CD4-positive, alpha-beta T cell treated with Interleukin-21 for 1 hour (primary cell): ENCODE measurements at regions not wholly inside any gene's neighbourhood (a gene's known extent, or its start where the extent isn't known, plus 50 kb on each side); places are given as distances from the start of the nearest gene placed in this dataset.

Experiments
- DNase-seq: peaks from one replicate; pipeline ENCODE4 v3.0.0-alpha.2; 2020

DNA sequence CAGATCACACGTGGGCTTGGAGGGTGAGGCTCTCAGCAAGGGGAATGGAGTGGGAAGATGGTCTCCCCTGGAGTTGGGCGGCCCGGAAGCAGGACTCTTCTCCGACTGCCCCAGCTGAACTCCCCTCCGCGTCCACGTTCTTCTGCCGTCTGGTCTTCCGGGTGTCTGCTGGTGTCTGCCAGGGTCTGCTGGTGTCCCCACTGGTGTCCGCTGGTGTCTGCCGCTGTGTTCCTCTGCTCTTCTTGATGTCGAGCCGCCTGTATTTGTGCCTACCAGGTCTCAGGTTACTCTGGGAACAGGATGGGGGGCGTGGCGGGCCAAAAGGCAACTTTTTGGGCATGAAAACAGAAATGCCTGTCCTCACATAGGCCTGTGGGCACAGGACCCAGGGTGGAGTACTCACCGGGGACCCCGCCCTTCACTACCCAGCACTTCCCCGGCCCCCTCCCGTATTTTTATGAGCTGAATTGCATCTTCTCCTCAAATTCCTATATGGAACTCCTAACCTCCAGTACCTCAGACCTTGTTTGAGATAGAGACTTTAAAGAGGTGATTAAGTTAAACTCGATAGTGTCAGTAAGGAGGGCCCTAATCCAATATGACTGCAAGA lies 675.4 kb downstream of the SEMA5A start:
- no peak for DNase-seq

DNA sequence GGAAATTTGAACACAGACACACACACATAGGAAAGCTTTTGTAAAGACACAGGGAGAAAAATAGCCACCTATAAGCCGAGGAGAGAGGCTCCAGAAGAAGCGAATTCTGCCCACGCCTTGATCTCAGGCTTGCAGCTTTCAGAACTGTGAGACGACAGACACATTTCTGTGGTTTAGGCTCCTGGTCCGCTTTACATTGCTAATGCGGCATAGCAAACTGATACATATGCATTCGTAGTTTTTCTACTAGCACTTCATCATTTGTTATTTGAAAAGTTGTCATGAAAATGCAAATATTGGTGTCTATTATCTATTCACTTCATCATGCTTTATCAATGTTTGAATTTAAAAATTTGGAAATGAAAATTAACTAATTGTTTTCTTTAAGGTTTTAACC lies 674.9 kb downstream of the SEMA5A start:
- DNase-seq = no peak

DNA sequence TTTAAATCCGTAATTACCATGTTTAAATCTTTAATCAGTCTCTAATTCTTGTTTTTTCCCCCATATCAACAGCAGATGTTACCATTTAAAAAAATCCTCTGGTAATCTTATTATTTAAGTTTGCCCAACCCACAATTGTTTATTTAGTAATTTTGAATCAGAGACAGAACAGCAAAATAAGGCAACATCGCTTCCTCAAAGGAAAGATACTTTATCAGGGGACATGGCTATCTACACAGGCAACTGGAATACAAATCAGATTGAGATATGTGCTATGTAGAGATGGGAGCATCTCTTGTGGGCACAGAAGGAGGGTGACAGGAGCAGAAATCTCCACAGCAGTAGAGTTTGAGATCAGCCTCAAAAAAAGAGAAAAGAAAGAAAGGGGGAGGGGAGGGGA lies 674.4 kb downstream of the SEMA5A start:
- no peak for DNase-seq

DNA sequence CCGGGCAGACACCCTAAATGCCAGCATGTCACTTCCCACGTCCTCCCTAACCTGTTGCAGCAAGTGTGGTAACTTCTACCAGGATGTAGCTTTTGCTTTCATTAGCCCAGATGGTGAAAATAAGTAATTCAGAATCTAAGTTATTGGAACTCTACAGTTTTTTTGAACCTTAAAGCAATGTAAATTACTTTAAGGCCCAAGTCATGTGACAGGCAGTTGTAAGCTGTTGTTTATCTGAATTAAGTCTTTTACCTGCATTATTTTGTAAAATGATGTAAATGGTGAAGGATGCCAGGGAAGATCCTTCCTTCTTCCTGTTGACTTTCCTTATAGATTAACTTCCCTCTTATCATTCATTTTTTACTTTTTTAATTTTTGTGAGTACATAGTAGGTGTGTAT lies 670.2 kb downstream of the SEMA5A start:
- no peak for DNase-seq

DNA sequence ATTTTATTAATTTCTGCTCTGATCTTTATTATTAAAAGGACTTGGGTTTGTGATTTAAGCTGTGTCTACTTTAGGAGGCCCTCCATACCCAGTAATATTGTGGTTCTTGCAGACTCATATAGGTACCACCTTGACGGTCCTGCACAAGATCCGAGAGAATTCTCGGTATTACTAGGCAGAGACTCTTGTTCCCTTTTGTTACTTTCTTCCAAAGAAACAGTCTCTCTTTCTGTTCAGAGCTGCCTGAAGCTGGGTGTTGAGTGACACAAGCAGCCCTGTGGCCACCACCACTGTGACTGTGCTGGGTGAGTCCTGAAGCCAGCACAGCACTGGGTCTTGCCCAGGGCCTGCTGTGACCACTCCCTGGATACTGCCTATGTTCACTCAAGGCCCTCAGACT lies 666.6 kb downstream of the SEMA5A start:
- no peak for DNase-seq

DNA sequence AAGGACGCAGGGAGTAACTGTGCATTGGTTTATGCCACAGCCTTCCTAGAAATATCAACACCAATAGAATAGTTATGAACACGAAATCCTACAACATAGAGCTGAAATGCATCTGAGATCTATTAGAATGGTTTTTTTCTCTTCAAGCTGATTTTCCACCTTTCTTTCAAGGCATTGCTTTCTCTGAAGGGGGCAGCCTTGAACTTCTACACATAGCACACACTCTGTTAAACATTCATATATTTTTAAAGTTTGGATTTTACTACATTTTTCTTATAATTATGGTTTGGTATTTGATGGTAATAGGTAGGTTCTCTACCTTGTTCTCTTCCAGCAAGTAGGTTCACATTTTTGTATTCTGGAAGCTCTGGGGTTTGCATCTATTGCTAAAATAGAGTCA lies 661.8 kb downstream of the SEMA5A start:
- DNase-seq = no peak

DNA sequence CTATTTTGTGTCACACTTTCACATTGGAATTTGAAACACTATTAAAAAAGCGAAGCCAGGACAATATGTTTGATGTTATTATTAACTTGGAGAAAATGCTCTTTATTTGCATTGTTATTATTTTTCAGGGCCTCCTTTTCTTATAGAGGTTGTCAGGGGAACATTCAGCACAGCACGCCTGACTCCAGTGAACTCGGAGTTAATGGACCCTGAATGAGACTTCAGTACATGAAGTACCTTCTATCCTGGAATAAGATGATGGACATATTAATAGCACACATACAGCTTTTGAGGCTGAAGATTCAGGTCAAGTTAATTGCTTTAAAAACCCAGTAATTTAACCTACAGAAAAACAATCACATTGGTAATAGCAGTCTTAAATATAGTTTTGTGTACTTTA lies 652.9 kb downstream of the SEMA5A start:
- DNase-seq = no peak

DNA sequence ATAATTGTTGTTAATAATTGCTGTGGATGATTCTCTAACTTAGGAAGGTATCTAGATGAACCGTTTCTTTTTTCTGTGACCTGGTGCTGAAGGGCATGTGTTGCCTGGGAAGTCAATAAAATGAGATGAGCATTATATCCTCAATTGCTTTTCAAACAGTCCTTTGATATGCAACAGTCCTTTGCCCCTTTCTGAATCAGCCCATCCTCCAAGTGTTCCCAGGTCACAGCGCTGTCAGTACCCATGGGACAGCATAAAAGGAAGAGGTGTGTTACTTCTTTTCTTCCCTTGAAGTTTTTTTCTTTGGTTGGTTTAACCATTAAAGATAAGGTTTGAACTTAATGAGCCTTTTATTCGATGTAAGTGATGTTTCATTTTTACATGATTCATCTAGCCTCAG lies 651.8 kb downstream of the SEMA5A start:
- DNase-seq = no peak

DNA sequence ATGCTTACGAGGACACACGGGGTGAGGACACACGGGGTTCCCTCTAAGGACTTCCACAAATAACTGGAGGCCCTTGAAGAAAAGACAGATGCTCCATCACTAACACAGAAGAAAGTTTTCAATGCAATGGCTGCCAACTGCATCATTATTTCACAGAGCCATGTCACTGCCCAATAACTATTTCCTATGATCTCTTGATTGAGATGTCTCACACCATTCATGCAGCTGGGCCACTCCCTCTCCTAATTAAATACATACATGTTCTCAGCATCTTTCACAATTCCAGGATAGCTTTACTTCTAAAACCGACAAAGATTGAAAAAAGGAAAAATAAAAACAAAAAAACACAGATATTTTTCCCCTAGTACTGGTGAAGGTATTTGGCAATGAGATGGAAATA lies 650.8 kb downstream of the SEMA5A start:
- DNase-seq = no peak

DNA sequence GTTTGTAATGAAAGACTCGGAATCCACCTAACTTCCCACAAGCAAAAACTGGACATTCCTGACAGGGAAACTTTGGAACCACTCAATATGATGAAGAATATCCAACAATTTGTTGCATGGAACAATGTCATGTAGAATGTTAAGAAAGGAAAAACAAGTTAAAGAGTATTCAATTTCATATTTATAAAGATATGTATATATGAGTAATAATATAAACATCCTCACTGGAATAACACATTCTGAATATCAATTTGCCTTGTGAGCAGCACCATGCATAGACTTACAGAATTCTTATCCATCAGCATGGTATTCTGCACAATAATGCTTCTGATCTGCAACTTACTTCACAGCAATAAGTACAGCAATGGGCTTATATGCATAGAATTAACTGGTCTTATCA lies 650.3 kb downstream of the SEMA5A start:
- no peak for DNase-seq

DNA sequence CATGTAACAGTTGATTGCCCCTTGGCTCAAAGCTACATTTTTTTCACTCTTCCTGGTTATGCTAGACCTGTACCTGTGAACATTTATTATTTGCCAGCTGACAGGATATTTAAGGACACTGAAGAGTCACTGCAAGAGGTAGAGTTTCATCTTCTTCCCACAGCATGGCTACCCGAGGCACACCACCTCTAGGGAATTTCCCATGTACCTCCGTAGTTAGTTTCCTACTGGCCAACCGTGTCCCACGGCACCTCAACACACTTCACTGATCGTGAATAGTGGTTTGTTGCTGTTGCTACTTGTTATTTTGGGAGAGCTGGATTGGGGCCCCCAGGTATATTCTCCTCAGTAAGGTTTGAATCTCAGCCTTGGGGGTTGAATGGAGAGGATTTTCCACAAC lies 648.6 kb downstream of the SEMA5A start:
- no peak for DNase-seq

DNA sequence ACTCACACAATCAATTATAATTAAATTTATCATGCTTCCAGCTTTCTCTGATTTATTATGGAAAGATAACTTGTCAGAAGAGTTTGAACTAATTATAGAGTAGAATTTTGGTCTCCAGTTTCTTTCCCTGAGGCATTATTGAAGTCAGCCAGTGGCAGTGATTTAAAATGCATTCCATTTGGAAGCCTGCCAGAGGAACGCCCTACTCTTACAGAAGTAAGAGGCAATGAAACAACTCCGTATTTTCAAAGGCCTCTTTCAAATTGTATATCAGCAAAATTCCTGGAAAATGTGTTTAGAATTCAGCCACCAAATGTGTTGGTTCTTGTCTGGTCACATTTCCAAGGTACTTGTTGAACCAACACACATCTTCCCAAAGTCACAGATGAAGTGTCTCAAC lies 640.9 kb downstream of the SEMA5A start:
- DNase-seq = no peak

DNA sequence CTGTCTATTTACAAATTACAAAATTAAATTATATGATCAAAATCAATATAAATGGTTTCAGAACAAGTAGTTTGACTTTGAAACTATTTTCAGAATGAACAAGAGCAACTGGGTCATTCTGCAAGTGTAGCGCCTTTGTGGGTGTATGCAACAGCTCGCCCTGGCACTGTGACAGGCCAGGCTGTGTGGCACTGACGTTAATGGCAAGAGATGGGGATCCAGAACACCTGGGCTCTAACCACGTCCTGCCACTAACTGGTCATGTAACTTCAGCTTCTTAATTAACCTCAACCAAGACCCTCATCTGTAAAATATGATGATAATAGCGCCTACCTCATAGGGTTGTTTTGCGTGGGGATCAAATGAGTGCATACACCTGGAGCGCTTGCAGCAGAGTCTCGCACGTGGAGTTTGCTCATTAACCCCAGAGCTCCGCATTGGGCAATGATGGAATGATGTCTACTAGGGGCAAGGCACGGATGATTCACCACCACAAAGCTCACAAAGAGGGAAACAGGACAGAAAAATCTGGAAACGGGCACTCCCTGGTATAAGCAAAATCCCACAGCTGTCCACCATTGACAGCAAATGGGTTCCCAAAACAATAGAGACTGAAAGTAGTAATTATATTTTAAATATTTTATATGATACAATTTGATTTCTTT lies 639.4 kb downstream of the SEMA5A start:
- DNase-seq = no peak

DNA sequence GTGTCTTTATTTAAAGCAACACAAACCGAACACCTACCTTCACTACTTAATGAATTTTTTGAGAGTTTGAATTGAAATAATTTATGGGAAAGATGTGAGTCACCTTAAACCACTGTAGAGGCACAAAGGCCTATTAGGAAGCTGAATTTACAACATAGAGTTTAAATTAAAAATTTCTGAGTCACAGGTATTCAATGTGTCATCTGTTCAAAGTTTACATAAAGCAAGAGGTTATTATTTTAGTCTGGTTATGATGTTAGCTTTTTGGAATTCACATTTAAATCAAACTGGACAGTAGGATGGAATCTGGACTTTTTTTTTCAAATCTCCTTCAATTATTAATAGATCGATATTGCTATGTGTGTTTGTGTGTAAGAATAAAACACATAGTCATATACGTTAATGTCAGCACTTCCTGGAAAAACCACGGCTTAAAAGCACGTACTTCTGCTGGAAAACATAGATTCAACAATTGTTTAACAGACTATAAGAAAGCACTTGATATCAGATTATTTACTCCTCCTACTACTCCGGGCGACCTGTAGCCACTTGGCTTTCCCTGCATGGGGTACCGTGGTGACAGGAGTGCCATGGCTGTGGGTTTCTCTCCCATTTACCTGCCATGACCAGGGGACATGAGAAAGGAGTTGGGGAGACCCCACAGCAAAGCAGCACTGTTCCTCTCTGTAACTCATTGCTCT lies 638.6 kb downstream of the SEMA5A start:
- no peak for DNase-seq

DNA sequence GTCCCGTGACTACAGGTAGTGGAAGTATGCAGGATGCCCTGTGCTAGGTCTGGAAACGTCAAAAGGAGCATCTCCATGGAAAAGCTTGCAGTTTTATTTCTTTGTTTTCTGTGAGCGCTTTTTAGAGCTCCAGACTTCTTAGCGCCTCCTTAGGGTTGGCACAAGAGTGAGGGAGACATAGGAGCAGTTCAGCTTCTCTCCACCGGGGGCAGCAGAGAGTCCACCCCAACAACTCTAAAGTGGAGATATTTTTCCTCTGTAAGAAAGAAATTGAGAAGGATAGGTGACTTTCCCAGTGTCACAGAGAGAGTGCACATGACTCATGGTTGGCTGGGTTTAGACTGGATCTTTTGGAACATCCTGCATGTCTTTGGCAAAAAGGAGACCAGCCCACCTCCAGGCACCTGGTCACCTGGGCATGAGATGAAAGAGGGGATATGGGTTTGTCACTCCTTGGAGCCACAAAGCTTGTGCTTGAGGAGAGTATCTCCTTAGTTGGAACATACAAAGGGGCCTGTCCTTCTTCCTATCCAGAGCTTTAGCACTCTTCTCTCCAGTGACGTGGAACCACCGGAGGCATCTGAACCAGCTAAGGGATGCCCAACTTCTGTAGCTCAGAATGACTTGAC lies 637.7 kb downstream of the SEMA5A start:
- no peak for DNase-seq

DNA sequence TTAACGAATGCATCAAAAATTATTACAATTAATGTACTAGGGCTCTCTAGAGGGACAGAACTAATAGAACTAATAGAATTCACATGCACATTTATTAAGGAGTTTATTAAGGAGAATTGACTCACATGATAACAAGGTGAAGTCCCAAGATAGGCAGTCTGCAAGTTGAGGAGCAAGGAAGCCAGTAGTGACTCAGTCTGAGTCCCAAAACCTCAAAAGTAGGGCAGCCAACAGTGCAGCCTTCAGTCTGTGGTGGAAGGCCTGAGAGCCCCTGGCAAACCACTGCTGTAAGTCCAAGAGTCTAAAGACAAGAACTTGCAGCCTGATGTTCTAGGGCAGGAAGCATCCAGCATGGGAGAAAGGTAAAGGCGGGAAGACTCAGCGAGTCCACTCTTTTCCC lies 633.8 kb downstream of the SEMA5A start:
- DNase-seq = no peak

DNA sequence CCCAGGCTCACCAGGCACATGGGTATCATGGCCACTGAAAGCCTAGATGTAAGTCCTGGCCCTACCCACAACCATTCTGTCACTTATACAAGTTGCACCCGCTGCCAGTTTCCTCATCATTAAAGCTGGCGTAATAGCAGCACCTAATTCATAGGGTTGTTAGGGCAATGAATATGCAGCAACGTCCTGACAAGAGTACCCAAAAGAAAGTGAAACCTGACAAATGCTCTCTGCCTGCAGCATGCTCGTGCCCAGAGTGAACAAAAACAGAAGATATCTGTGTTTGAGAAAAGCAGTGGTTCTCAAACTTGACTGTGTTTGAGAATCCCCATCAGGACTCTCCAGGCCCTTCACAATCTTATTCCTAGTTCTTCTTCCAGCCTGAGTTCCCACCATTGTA lies 632.4 kb downstream of the SEMA5A start:
- DNase-seq = no peak

DNA sequence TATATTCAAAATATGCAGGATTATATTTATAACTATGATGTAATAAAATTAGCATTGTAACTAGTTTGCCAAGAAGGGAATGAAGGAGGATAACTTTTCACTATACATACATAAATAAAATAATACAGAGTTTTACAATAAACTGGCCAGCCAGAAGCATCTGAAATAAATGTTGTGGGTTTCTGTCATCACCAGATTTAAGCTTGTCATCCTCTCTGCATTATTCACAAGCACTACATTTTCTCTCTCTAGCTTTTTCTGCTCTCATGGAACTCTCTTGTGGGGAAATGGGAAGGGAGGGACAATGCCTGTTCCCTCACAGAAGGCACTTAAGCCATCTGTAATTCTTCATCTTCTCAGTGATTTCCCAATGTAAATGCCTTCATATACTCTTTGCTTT lies 626.8 kb downstream of the SEMA5A start:
- no peak for DNase-seq

DNA sequence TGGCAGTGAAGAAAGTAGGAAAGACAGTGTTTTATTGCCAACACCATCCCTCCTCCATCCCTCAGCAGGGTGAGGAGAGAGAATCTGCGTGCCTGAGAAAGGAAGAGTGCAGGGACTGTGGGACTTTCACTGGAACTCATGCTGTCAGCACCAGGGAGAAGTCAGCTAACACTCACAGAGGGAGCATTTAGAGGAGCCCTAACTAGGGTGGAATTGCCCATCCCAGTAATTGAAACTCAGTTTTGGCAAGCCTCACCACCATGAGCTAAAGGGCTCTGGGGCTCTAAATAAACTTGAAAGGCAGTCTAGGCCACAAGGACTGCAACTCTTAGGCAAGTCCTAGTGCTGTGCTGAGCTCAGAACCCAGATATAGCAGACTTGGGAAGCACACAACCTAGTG lies 622.3 kb downstream of the SEMA5A start:
- DNase-seq = no peak

DNA sequence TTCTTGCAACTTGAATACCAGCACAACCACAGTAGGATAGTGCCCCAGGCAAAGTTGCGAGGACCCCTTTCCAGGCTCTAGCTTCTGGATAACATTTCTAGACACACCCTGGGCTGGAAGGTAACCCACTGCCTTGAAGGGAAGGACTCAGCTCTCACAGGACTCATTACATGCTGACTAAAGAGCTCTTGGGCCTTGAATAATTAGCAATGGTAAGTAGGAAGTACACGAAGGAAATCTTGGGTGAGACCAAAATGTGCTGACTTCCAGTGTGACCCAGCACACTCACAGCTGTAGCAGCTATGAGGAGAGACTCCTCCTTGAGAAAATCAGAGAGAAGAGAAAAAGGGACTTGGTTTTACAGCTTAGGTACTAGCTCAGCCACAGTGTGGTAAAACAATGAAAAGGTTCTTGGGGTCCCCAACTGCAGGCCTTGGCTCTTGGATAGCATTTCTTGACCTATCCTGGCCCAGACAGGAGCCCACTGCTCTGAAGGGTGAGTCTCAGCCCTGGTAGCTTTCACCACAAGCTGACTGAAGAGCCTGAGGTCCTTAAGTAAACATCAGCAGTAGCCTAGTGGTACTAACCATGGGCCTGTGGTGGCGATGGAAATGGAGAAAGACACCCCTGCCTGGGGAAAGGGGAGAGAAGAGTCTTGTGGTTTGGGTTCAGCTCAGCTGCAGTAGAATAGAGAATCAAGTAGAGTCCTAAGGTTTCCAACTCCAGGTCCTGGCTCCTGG lies 621.7 kb downstream of the SEMA5A start:
- DNase-seq = no peak

DNA sequence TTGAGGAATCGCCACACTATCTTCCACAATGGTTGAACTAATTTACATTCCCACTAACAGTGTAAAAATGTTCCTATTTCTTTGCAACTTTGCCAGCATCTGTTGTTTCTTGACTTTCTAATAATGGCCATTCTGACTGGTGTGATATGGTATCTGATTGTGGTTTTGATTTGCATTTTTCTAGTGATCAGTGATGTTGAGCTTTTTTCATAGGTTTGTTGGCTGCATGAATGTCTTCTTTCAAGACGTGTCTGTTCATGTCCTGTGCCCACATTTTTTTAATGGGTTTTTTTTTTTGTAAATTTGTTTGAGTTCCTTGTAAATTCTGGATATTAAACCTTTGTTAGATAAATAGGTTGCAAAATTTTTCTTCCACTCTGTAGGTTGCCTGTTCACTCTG lies 615.9 kb downstream of the SEMA5A start:
- DNase-seq = no peak

DNA sequence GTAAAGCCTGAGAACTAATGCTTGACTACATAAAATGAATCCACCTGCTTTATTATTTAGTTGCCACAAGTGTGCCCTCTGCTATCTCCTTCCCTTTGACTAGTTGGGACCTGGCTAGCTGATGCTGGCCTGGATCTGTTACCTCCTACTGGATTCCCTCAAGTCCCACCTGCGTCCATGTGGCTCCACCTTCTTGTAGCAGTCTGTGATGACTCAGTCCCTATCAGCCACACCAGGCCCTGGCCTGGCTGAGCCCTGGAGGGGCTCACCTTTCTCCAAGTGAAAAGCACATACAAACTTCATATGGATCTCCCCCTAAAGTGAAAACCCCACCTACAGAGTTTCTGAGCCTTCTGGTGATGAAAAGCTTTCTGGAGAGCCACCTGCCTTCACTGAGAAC lies 611.4 kb downstream of the SEMA5A start:
- DNase-seq = no peak

DNA sequence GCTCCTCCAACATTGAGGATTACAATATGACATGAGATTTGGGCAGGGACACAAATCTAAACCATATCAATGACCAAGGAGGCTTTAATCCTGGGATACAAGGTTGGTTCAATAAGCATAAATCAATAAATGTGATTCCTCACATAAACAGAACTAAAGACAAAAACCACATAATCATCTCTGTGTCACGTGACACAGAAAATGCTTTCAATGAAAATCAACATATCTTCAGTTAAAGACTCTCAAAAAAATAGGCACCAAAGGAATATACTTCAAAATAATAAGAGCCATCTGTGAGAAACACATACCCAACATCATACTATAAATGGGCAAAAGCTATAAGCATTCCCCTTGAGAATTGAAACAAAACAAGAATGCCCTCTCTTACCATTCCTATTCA lies 604.9 kb downstream of the SEMA5A start:
- no peak for DNase-seq

DNA sequence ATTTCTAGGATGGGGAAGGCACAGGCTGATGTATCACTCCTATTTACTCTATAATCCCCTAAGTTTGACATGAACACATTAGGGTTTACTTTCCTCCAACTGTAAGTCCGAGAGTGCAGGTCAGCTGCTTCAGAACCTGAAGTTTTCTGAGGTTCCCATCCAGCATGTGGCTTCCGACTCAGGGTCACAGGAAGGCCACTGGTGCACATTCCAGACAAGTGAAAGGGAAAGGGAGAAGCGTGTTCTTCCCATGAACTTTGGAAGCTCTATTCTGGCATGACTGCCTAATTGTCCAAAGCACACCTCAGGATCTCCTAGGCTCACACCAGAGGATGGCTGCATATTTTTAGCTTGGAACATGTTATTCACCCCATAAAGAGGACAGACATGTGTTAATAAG lies 602.6 kb downstream of the SEMA5A start:
- no peak for DNase-seq
